Neural cell (in vitro differentiated cells): ENCODE measurements at regions not wholly inside any gene's neighbourhood (a gene's known extent, or its start where the extent isn't known, plus 50 kb on each side); places are given as distances from the start of the nearest gene placed in this dataset.
"Not testable (repeated sequence)": the region's sequence is repeated elsewhere in the genome, so short reads cannot be mapped to it uniquely, and the experiment has no call there.

Source experiments
- H2AFZ ChIP-seq: fragments of 200-600, 300-800 bp; sonication (generic), shearing (Covaris generic); 2 replicates; pipeline ENCODE4 v1.6.0; 2014; ENCODE audit warnings: low read depth, mild to moderate bottlenecking, antibody characterized with exemption, low read length, moderate library complexity
- H3F3A ChIP-seq: fragments of 200-600 bp; shearing (Covaris generic); 2 replicates; pipeline ENCODE4 v1.6.1; 2016; ENCODE audit warnings: mild to moderate bottlenecking, moderate library complexity, mixed read lengths, antibody characterized with exemption, low read length; ENCODE audit not compliant: insufficient read depth, poor library complexity, severe bottlenecking
- H3K27ac ChIP-seq: fragments of 200-600, 300-800 bp; sonication (generic), shearing (Covaris generic); 2 replicates; pipeline ENCODE4 v1.5.1; 2014; ENCODE audit warnings: mild to moderate bottlenecking, low read length, moderate library complexity
- H3K27me3 ChIP-seq: fragments of 300-800, 200-600 bp; sonication (generic), shearing (Covaris generic); 2 replicates; pipeline ENCODE4 v1.6.0; 2014; ENCODE audit warnings: mild to moderate bottlenecking, low read depth, low read length, moderate library complexity; ENCODE audit not compliant: insufficient read depth
- H3K36me3 ChIP-seq: fragments of 300-800, 200-600 bp; sonication (generic), shearing (Covaris generic); 2 replicates; pipeline ENCODE4 v1.5.1; 2014; ENCODE audit warnings: mild to moderate bottlenecking, antibody characterized with exemption, low read length, moderate library complexity; ENCODE audit not compliant: insufficient read depth
- H3K4me2 ChIP-seq: fragments of 300-800, 200-600 bp; sonication (generic), shearing (Covaris generic); 2 replicates; pipeline ENCODE4 v1.6.0; 2014; ENCODE audit warnings: mild to moderate bottlenecking, low read length
- H3K4me3 ChIP-seq: fragments of 300-800, 200-600 bp; sonication (generic), shearing (Covaris generic); 2 replicates; pipeline ENCODE4 v1.5.1; 2014; ENCODE audit warnings: mild to moderate bottlenecking, low read length, moderate library complexity
- H3K79me2 ChIP-seq: fragments of 200-600 bp; shearing (Covaris generic); replicated peaks from 2 replicates; pipeline ENCODE4 v1.6.0; 2014; ENCODE audit warnings: mild to moderate bottlenecking, low read length, moderate library complexity; ENCODE audit not compliant: insufficient read depth
- H3K9ac ChIP-seq: fragments of 300-800, 200-600 bp; sonication (generic), shearing (Covaris generic); 2 replicates; pipeline ENCODE4 v1.6.1; 2016; ENCODE audit warnings: mild to moderate bottlenecking, low read length, mixed read lengths
- H3K9me2 ChIP-seq: fragments of 200-600 bp; shearing (Covaris generic); 2 replicates; pipeline ENCODE4 v1.6.1; 2016; ENCODE audit warnings: mild to moderate bottlenecking, low read length, mixed read lengths; ENCODE audit not compliant: insufficient read depth
- H3K9me3 ChIP-seq: fragments of 200-600, 300-800 bp; sonication (generic), shearing (Covaris generic); 2 replicates; pipeline ENCODE4 v1.6.1; 2016; ENCODE audit warnings: mild to moderate bottlenecking, mixed run types, low read length, moderate library complexity, mixed read lengths
- H4K20me1 ChIP-seq: fragments of 200-600 bp; shearing (Covaris generic); 2 replicates; pipeline ENCODE4 v1.6.1; 2016; ENCODE audit warnings: mild to moderate bottlenecking, mixed run types; ENCODE audit not compliant: insufficient read depth
- EP300 ChIP-seq: fragments of 450-650 bp; conservative IDR thresholded peaks from 2 replicates; pipeline ENCODE4 v1.6.1; 2014; ENCODE audit warnings: antibody characterized with exemption, mild to moderate bottlenecking, moderate library complexity; ENCODE audit not compliant: poor library complexity, severe bottlenecking
- EZH2 ChIP-seq: fragments of 200-600, 300-800 bp; shearing (Covaris generic), sonication (generic); IDR thresholded peaks from 2 replicates; pipeline ENCODE4 v1.6.1; 2014; ENCODE audit warnings: antibody characterized with exemption, low read length, borderline replicate concordance, mild to moderate bottlenecking; ENCODE audit not compliant: insufficient read depth, poor library complexity, severe bottlenecking
- MXI1 ChIP-seq: fragments of 450-650 bp; conservative IDR thresholded peaks from 2 replicates; pipeline ENCODE4 v1.6.1; 2014; ENCODE audit warnings: antibody characterized with exemption, mild to moderate bottlenecking; ENCODE audit not compliant: poor library complexity, severe bottlenecking
- POLR2AphosphoS5 ChIP-seq: IDR thresholded peaks from 2 replicates; pipeline ENCODE4 v1.6.1; 2012
- RAD21 ChIP-seq: fragments of 450-650 bp; conservative IDR thresholded peaks from 2 replicates; pipeline ENCODE4 v1.6.1; 2014; ENCODE audit warnings: antibody characterized with exemption, mild to moderate bottlenecking, moderate library complexity
- SMC3 ChIP-seq: fragments of 450-650 bp; conservative IDR thresholded peaks from 2 replicates; pipeline ENCODE4 v1.6.1; 2014; ENCODE audit warnings: antibody characterized with exemption, mild to moderate bottlenecking, moderate library complexity; ENCODE audit not compliant: poor library complexity
- TAF1 ChIP-seq: IDR thresholded peaks from 2 replicates; pipeline ENCODE4 v1.6.1; 2012; ENCODE audit warnings: low read depth
- TF ChIP-seq, protein P1 (sequence below): fragments of 450-650 bp; IDR thresholded peaks from 2 replicates; pipeline ENCODE4 v1.5.1; 2014; ENCODE audit warnings: antibody characterized with exemption, mild to moderate bottlenecking, moderate library complexity; ENCODE audit not compliant: poor library complexity, severe bottlenecking
- TF ChIP-seq, protein P2 (sequence below): IDR thresholded peaks from 2 replicates; pipeline ENCODE4 v1.6.1; 2012; ENCODE audit warnings: borderline replicate concordance

DNA sequence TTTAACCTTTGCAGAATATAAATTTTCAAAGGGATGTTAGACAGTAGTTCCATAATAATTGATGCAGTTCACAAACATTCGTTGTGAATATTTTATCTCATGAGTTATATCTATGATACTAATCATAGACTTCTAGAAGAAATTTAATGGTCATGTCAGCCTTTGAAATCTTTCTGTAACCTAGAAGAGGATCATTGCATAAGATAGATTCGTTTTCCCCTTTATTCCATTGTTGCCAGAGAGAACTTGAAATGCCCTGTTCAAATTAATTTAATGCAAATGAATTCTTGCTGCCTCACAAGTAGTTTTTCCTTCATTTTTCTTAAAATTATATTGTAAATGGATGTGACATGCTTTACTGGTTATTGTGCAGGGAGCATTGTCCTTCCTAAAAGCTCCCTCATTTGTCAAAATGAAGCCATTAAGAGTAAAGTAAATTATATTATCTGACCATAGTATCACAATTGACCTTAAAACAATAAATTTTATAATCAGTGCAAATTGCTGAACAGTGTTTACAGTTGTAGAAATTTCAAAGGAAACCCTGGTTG is 128.5 kb upstream of the ZNF717 start (continued):
- TF ChIP-seq MXI1 (no peak), RAD21 (no peak)

DNA sequence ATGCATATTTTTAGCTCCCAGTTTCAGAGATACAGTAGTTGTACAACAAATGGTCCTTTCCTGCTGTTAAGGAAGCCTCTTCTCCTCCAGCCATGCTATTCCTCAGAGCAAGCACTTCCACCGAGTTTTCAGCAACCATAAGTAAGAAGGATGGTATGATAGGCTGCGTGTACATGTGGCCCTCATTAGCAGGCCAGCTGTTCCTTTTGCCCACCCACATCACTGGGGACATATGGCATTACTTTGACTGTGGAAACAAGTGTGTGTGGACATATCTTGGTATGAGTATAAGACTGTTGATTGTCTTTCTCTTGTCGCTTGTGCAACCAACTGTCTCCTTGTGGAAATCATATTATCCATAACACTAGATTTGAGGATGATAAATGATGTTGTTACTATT is 129.4 kb upstream of the ZNF717 start:
- H3K9ac ChIP-seq, H3K4me2 ChIP-seq, H3K27me3 ChIP-seq, H3K9me3 ChIP-seq, H3F3A ChIP-seq, H3K79me2 ChIP-seq, H3K36me3 ChIP-seq, H2AFZ ChIP-seq, H3K4me3 ChIP-seq, H3K27ac ChIP-seq, H4K20me1 ChIP-seq, H3K9me2 ChIP-seq: not testable (repeated sequence)

DNA sequence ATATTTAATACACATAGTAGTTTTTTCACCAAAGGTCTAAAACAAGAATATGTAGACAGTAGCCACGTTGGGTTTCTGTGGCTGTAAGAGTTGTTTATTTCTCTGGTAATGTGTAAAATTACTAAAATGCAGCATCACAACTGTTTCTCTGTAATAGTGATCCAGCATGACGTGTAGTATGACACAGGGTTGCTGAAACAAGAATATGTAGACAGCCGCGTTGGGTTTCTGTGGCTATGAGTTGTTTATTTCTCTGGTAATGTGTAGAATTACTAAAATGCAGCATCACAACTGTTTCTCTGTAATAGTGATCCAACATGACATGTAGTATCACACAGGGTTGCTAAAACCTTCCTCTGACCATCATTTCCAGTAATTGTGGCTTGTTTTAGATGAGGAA is 153.6 kb upstream of the ZNF717 start:
- Histone ChIP-seq H3K27me3 (no peaks in the 10 kb centered on the region), H3F3A (no peaks in the 10 kb centered on the region), H2AFZ (no peak overlapping the region), H3K9me3 (no peaks in the 10 kb centered on the region), H3K9ac (no peak overlapping the region), H3K36me3 (no peaks in the 10 kb centered on the region), H3K79me2 (no peaks in the 10 kb centered on the region), H4K20me1 (no peaks in the 10 kb centered on the region), H3K4me3 (no peak overlapping the region), H3K9me2 (no peaks in the 10 kb centered on the region), H3K27ac (no peak overlapping the region), H3K4me2 (no peak overlapping the region)
- TF ChIP-seq RAD21, result no peak
- no peak for TF ChIP-seq POLR2AphosphoS5
- TF ChIP-seq EP300, result no peak
- TF ChIP-seq, protein P1, sequence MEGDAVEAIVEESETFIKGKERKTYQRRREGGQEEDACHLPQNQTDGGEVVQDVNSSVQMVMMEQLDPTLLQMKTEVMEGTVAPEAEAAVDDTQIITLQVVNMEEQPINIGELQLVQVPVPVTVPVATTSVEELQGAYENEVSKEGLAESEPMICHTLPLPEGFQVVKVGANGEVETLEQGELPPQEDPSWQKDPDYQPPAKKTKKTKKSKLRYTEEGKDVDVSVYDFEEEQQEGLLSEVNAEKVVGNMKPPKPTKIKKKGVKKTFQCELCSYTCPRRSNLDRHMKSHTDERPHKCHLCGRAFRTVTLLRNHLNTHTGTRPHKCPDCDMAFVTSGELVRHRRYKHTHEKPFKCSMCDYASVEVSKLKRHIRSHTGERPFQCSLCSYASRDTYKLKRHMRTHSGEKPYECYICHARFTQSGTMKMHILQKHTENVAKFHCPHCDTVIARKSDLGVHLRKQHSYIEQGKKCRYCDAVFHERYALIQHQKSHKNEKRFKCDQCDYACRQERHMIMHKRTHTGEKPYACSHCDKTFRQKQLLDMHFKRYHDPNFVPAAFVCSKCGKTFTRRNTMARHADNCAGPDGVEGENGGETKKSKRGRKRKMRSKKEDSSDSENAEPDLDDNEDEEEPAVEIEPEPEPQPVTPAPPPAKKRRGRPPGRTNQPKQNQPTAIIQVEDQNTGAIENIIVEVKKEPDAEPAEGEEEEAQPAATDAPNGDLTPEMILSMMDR, result no peak
- no peak for TF ChIP-seq EZH2
- no peak for TF ChIP-seq MXI1
- TF ChIP-seq SMC3, result no peak

DNA sequence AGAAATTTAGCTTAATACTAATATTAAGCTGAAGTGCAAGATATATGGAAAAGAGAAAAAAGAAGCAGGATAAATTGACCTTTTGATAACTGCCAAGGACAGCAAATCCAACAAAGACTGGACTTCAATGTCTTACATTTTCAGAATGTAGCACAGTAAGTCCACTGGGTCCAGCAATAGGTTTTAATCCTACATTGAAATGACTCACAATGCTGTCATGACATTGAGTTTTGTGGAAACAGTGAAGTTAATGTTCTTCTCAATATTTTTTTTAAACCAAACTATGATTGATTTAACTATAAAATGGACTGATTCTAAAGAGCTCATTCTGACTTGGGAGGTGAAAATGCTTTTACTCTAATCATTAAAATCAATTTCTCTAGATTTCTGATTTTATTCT is 166.6 kb upstream of the ZNF717 start:
- no peak overlapping the region for H2AFZ ChIP-seq
- no peaks in the 10 kb centered on the region for H3K9me2 ChIP-seq
- no peaks in the 10 kb centered on the region for H3F3A ChIP-seq
- H3K36me3 ChIP-seq, result no peaks in the 10 kb centered on the region
- H3K9ac ChIP-seq, result no peak overlapping the region
- H4K20me1 ChIP-seq, result no peaks in the 10 kb centered on the region
- H3K27me3 ChIP-seq, result no peaks in the 10 kb centered on the region
- no peaks in the 10 kb centered on the region for H3K9me3 ChIP-seq
- H3K79me2 ChIP-seq, result no peaks in the 10 kb centered on the region
- TF ChIP-seq SMC3 (no peak), POLR2AphosphoS5 (no peak), RAD21 (no peak), EZH2 (no peak), EP300 (no peak), MXI1 (no peak), TAF1 (no peak)
- TF ChIP-seq, protein P1, result no peak
- TF ChIP-seq, protein P2, sequence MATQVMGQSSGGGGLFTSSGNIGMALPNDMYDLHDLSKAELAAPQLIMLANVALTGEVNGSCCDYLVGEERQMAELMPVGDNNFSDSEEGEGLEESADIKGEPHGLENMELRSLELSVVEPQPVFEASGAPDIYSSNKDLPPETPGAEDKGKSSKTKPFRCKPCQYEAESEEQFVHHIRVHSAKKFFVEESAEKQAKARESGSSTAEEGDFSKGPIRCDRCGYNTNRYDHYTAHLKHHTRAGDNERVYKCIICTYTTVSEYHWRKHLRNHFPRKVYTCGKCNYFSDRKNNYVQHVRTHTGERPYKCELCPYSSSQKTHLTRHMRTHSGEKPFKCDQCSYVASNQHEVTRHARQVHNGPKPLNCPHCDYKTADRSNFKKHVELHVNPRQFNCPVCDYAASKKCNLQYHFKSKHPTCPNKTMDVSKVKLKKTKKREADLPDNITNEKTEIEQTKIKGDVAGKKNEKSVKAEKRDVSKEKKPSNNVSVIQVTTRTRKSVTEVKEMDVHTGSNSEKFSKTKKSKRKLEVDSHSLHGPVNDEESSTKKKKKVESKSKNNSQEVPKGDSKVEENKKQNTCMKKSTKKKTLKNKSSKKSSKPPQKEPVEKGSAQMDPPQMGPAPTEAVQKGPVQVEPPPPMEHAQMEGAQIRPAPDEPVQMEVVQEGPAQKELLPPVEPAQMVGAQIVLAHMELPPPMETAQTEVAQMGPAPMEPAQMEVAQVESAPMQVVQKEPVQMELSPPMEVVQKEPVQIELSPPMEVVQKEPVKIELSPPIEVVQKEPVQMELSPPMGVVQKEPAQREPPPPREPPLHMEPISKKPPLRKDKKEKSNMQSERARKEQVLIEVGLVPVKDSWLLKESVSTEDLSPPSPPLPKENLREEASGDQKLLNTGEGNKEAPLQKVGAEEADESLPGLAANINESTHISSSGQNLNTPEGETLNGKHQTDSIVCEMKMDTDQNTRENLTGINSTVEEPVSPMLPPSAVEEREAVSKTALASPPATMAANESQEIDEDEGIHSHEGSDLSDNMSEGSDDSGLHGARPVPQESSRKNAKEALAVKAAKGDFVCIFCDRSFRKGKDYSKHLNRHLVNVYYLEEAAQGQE, result no peak
- H3K4me3 ChIP-seq, result no peak overlapping the region
- no peak overlapping the region for H3K4me2 ChIP-seq
- H3K27ac ChIP-seq, result no peak overlapping the region

DNA sequence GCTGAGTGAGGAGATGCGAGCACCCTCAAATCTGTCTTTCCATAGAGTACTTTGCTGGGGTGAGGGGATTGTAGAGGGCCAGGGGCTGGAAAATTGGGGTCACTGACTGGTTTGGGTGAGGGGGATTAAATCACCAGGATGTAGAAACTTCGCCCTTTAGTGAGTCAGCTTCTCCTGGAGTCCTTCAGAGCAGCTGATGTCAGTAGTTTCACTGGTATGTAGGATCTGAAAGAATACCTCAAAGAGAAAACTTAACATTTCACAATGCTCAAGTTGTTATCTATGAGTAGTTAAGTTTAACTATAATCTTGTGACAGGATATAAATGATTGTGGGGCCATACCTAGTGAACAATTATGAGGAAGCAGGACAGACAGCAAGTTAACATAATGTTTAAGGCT is 174.7 kb upstream of the ZNF717 start:
- H3K4me3 ChIP-seq, H3K27me3 ChIP-seq, H3K27ac ChIP-seq: not testable (repeated sequence)

More for the DNA sequence above, 174.7 kb upstream of the ZNF717 start:
- H2AFZ ChIP-seq, H3K9me3 ChIP-seq, H3K9me2 ChIP-seq, H4K20me1 ChIP-seq, H3K79me2 ChIP-seq, H3K4me2 ChIP-seq, H3F3A ChIP-seq, H3K36me3 ChIP-seq, H3K9ac ChIP-seq: not testable (repeated sequence)
